Testis (tissue), 2 donors: ENCODE measurements at regions not wholly inside any gene's neighbourhood (a gene's known extent, or its start where the extent isn't known, plus 50 kb on each side); places are given as distances from the start of the nearest gene placed in this dataset.

Experiments used
- CTCF ChIP-seq, 3 experiments: fragments of 450-650 bp in 2 of 3; fragments of 200-600 bp in 1 of 3; sonication (generic) in 1 of 3; IDR thresholded peaks; one replicate each; pipeline ENCODE4 v1.5.1; 2016 to 2019; ENCODE audit warnings: antibody characterized with exemption in 3 of 3, mild to moderate bottlenecking in 2 of 3, moderate library complexity in 1 of 3
- POLR2A ChIP-seq: fragments of 450-650 bp; IDR thresholded peaks from one replicate; pipeline ENCODE4 v1.6.1; 2017; ENCODE audit warnings: antibody characterized with exemption, mild to moderate bottlenecking, moderate library complexity

- TF ChIP-seq POLR2A (no peak), CTCF (IDR thresholded peaks at IDR 0.05) (no peak)
Observed at GRCh38 chr17:22692806-22693171, 1000.5 kb downstream of the KCNJ18 start.
